ENCODE measurements at regions not wholly inside any gene's neighbourhood (a gene's known extent, or its start where the extent isn't known, plus 50 kb on each side); places are given as distances from the start of the nearest gene placed in this dataset.

DNA sequence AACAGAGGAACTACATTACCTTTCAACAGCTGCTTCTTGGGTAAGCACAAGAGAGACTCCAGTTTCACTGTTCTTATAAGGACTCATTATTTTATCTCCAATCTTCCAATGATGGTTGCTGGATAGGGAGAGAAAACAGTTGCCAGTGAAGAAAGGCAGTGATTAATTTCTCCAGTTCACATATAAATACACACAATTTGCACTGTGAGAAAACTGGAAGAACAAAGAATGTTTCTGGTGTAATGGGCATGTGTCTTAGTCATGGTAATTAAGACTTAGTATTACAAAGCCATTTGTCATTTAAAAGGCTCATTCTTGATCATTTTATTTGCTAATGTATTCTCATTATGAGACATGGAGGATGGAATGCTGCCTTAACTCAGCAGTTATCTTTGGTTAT is 78.0 kb upstream of the FAR2 start:
- no peaks in the 10 kb centered on the region for H3K9me3 ChIP-seq (ENCODE audit: low read length)
- TF ChIP-seq SMC3 (conservative IDR thresholded peaks at IDR 0.05; ENCODE audit: poor library complexity), result no peak
- no peaks in the 10 kb centered on the region for H3K79me2 ChIP-seq (replicated peaks; ENCODE audit: insufficient read depth, low read length)
- H3K27me3 ChIP-seq (ENCODE audit: insufficient read depth, low read depth, low read length), result no peaks in the 10 kb centered on the region
- no peak overlapping the region for H3K4me2 ChIP-seq (ENCODE audit: low read length)
- no peaks in the 10 kb centered on the region for H3F3A ChIP-seq (ENCODE audit: insufficient read depth, low read length, poor library complexity, severe bottlenecking)
- no peak overlapping the region for H2AFZ ChIP-seq (ENCODE audit: low read depth, low read length)
- no peaks in the 10 kb centered on the region for H3K36me3 ChIP-seq (ENCODE audit: insufficient read depth, low read length)
- H3K9ac ChIP-seq (ENCODE audit: low read length), result no peak overlapping the region
- no peak overlapping the region for H3K27ac ChIP-seq (ENCODE audit: low read length)
- no peaks in the 10 kb centered on the region for H4K20me1 ChIP-seq (ENCODE audit: insufficient read depth)
- H3K4me3 ChIP-seq (ENCODE audit: low read length), result no peak overlapping the region
- no peaks in the 10 kb centered on the region for H3K9me2 ChIP-seq (ENCODE audit: insufficient read depth, low read length)

DNA sequence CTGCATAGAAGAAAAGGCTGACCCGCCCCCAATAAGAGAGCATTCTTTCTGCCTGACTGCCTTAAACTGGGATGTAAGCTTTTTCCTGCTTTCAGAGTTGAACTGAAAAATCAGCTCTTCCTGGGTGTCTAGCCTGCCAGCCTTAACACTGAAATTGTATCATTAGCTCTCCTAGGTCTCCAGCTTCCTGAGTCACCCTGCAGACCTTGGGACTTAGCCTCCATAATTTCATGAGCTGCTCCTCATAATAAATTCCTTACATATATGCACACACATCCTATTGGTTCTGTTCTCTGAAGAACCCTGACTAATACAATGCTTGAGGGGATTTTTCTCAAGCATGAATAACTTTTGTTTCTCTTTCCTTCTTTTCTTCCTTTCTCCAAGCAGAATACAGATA is 76.4 kb upstream of the FAR2 start:
- H3K4me3 ChIP-seq (ENCODE audit: low read length), result no peak overlapping the region
- no peaks in the 10 kb centered on the region for H3K79me2 ChIP-seq (replicated peaks; ENCODE audit: insufficient read depth, low read length)
- H3K36me3 ChIP-seq (ENCODE audit: insufficient read depth, low read length), result no peaks in the 10 kb centered on the region
- H3K27ac ChIP-seq (ENCODE audit: low read length), result no peak overlapping the region
- H4K20me1 ChIP-seq (ENCODE audit: insufficient read depth), result no peaks in the 10 kb centered on the region
- no peak overlapping the region for H3K4me2 ChIP-seq (ENCODE audit: low read length)
- TF ChIP-seq MXI1 (conservative IDR thresholded peaks at IDR 0.05; ENCODE audit: poor library complexity, severe bottlenecking) (no peak), RAD21 (conservative IDR thresholded peaks at IDR 0.05) (no peak), POLR2AphosphoS5 (IDR thresholded peaks at IDR 0.05) (no peak), SMC3 (conservative IDR thresholded peaks at IDR 0.05; ENCODE audit: poor library complexity) (no peak), TAF1 (IDR thresholded peaks at IDR 0.05; ENCODE audit: low read depth) (no peak), EP300 (conservative IDR thresholded peaks at IDR 0.05; ENCODE audit: poor library complexity, severe bottlenecking) (no peak), EZH2 (IDR thresholded peaks at IDR 0.05; ENCODE audit: borderline replicate concordance, insufficient read depth, low read length, poor library complexity, severe bottlenecking) (no peak)
- TF ChIP-seq, protein P1, sequence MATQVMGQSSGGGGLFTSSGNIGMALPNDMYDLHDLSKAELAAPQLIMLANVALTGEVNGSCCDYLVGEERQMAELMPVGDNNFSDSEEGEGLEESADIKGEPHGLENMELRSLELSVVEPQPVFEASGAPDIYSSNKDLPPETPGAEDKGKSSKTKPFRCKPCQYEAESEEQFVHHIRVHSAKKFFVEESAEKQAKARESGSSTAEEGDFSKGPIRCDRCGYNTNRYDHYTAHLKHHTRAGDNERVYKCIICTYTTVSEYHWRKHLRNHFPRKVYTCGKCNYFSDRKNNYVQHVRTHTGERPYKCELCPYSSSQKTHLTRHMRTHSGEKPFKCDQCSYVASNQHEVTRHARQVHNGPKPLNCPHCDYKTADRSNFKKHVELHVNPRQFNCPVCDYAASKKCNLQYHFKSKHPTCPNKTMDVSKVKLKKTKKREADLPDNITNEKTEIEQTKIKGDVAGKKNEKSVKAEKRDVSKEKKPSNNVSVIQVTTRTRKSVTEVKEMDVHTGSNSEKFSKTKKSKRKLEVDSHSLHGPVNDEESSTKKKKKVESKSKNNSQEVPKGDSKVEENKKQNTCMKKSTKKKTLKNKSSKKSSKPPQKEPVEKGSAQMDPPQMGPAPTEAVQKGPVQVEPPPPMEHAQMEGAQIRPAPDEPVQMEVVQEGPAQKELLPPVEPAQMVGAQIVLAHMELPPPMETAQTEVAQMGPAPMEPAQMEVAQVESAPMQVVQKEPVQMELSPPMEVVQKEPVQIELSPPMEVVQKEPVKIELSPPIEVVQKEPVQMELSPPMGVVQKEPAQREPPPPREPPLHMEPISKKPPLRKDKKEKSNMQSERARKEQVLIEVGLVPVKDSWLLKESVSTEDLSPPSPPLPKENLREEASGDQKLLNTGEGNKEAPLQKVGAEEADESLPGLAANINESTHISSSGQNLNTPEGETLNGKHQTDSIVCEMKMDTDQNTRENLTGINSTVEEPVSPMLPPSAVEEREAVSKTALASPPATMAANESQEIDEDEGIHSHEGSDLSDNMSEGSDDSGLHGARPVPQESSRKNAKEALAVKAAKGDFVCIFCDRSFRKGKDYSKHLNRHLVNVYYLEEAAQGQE (IDR thresholded peaks at IDR 0.05; ENCODE audit: borderline replicate concordance), result no peak
- TF ChIP-seq, protein P2, sequence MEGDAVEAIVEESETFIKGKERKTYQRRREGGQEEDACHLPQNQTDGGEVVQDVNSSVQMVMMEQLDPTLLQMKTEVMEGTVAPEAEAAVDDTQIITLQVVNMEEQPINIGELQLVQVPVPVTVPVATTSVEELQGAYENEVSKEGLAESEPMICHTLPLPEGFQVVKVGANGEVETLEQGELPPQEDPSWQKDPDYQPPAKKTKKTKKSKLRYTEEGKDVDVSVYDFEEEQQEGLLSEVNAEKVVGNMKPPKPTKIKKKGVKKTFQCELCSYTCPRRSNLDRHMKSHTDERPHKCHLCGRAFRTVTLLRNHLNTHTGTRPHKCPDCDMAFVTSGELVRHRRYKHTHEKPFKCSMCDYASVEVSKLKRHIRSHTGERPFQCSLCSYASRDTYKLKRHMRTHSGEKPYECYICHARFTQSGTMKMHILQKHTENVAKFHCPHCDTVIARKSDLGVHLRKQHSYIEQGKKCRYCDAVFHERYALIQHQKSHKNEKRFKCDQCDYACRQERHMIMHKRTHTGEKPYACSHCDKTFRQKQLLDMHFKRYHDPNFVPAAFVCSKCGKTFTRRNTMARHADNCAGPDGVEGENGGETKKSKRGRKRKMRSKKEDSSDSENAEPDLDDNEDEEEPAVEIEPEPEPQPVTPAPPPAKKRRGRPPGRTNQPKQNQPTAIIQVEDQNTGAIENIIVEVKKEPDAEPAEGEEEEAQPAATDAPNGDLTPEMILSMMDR (IDR thresholded peaks at IDR 0.05; ENCODE audit: poor library complexity, severe bottlenecking), result no peak
- H3F3A ChIP-seq (ENCODE audit: insufficient read depth, low read length, poor library complexity, severe bottlenecking), result no peaks in the 10 kb centered on the region
- H2AFZ ChIP-seq (ENCODE audit: low read depth, low read length), result no peak overlapping the region
- no peaks in the 10 kb centered on the region for H3K27me3 ChIP-seq (ENCODE audit: insufficient read depth, low read depth, low read length)
- H3K9me2 ChIP-seq (ENCODE audit: insufficient read depth, low read length), result no peaks in the 10 kb centered on the region
- no peak overlapping the region for H3K9ac ChIP-seq (ENCODE audit: low read length)
- H3K9me3 ChIP-seq (ENCODE audit: low read length), result no peaks in the 10 kb centered on the region
